ENCODE measurements at regions not wholly inside any gene's neighbourhood (a gene's known extent, or its start where the extent isn't known, plus 50 kb on each side); places are given as distances from the start of the nearest gene placed in this dataset.

DNA sequence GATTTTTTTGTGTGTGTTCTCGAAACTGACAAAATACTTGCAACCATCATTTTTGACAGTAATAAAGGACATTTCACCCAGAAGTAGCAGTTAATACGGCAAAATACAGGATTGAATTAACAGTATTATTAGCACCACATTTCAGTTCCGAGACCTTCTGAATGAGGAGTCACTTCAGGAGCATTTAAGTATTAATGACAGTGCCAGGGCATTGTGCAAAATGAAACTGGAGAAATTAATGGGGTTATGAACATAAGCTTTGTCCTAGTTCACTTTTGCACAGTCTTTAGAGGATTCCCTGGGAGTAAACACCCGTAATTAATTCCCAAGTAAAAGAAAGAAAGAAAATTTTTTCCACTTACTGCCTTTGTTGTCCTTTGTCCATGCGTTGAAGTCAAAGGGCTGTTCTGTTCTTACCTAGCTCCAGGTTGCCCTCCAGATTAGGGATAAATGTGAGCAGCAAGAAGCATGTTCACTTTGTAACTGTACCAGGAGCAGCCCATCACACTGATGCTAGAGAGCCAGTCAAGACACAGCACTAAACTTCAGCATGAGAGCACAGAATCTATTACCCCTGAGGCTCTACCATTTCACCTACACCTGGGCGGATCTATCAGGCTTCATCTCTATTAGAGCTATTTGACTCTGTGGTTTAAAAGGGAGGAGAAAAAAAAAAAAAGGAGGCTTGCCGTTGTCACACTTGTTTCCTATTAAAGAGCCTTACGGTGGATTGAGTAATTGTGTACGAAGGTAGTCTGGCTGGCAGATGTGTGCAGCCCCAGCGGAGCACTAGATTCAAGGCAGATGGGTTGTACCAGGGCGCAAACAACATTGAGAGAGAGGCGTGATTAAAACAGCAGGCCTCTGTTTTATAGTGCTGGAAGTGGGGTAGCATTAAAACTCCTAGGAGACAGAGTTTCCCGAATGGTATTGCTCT lies 297.8 kb upstream of the SEMA3A start:
- H3K4me1 ChIP-seq (ENCODE audit: insufficient read depth, poor library complexity, severe bottlenecking), result no peaks in the 10 kb centered on the region
- no peak overlapping the region for H3K4me3 ChIP-seq (ENCODE audit: severe bottlenecking)
- ATAC-seq (ENCODE audit: low read depth) (no peak), DNase-seq (ENCODE audit: low spot score) (no peak)
- no peak overlapping the region for H3K27ac ChIP-seq (ENCODE audit: poor library complexity, severe bottlenecking)
- no peak for TF ChIP-seq CTCF (IDR thresholded peaks at IDR 0.05; ENCODE audit: poor library complexity, severe bottlenecking)
- H3K27me3 ChIP-seq (ENCODE audit: insufficient read depth, poor library complexity, severe bottlenecking), result no peaks in the 10 kb centered on the region
- no peaks in the 10 kb centered on the region for H3K9me3 ChIP-seq (ENCODE audit: severe bottlenecking)
- no peaks in the 10 kb centered on the region for H3K36me3 ChIP-seq (ENCODE audit: low read depth)

- H3K4me3 ChIP-seq (ENCODE audit: severe bottlenecking), result no peak overlapping the region
- ATAC-seq (ENCODE audit: low read depth), result no peak
- H3K4me1 ChIP-seq (ENCODE audit: insufficient read depth, poor library complexity, severe bottlenecking), result no peaks in the 10 kb centered on the region
Observed at GRCh38 chr7:84490661-84491060, 296.1 kb upstream of the SEMA3A start.

GRCh38 chr7:84484502-84485079 lies 290.0 kb upstream of the SEMA3A start:
- Histone ChIP-seq H3K9me3 (ENCODE audit: severe bottlenecking) (no peaks in the 10 kb centered on the region), H3K4me3 (ENCODE audit: severe bottlenecking) (no peak overlapping the region), H3K4me1 (ENCODE audit: insufficient read depth, poor library complexity, severe bottlenecking) (peaks cover 8% of the 10 kb centered on the region), H3K27me3 (ENCODE audit: insufficient read depth, poor library complexity, severe bottlenecking) (no peaks in the 10 kb centered on the region), H3K36me3 (ENCODE audit: low read depth) (no peaks in the 10 kb centered on the region), H3K27ac (ENCODE audit: poor library complexity, severe bottlenecking) (peak overlapping the region; percentile 33)
- no peak for DNase-seq (ENCODE audit: low spot score)
- peak; percentile 83 for ATAC-seq (ENCODE audit: low read depth)
- no peak for TF ChIP-seq CTCF (IDR thresholded peaks at IDR 0.05; ENCODE audit: poor library complexity, severe bottlenecking)

More at GRCh38 chr7:84490661-84491060, 296.1 kb upstream of the SEMA3A start:
- no peaks in the 10 kb centered on the region for H3K36me3 ChIP-seq (ENCODE audit: low read depth)
- no peaks in the 10 kb centered on the region for H3K27me3 ChIP-seq (ENCODE audit: insufficient read depth, poor library complexity, severe bottlenecking)
- H3K9me3 ChIP-seq (ENCODE audit: severe bottlenecking), result no peaks in the 10 kb centered on the region
- no peak overlapping the region for H3K27ac ChIP-seq (ENCODE audit: poor library complexity, severe bottlenecking)
- TF ChIP-seq CTCF (IDR thresholded peaks at IDR 0.05; ENCODE audit: poor library complexity, severe bottlenecking), result no peak
- no peak for DNase-seq (ENCODE audit: low spot score)

GRCh38 chr7:84482476-84482875 lies 287.9 kb upstream of the SEMA3A start:
- no peak for TF ChIP-seq CTCF (IDR thresholded peaks at IDR 0.05; ENCODE audit: poor library complexity, severe bottlenecking)
- Histone ChIP-seq H3K4me1 (ENCODE audit: insufficient read depth, poor library complexity, severe bottlenecking) (peaks cover 17% of the 10 kb centered on the region), H3K27ac (ENCODE audit: poor library complexity, severe bottlenecking) (no peak overlapping the region), H3K9me3 (ENCODE audit: severe bottlenecking) (no peaks in the 10 kb centered on the region), H3K27me3 (ENCODE audit: insufficient read depth, poor library complexity, severe bottlenecking) (no peaks in the 10 kb centered on the region), H3K36me3 (ENCODE audit: low read depth) (no peaks in the 10 kb centered on the region), H3K4me3 (ENCODE audit: severe bottlenecking) (no peak overlapping the region)
- DNase-seq (ENCODE audit: low spot score) (no peak), ATAC-seq (ENCODE audit: low read depth) (no peak)

Data from RWPE2 (cell line).